IPS-20b (cell line): ENCODE measurements at regions not wholly inside any gene's neighbourhood (a gene's known extent, or its start where the extent isn't known, plus 50 kb on each side); places are given as distances from the start of the nearest gene placed in this dataset.

Experiments used
- H3K27ac ChIP-seq: one replicate; pipeline ENCODE4 v1.5.1; 2013; ENCODE audit warnings: low read length
- H3K27me3 ChIP-seq: 2 replicates; pipeline ENCODE4 v1.6.1; 2013; ENCODE audit warnings: mild to moderate bottlenecking, low read length, inconsistent platforms; ENCODE audit not compliant: insufficient read depth
- H3K36me3 ChIP-seq: 2 replicates; pipeline ENCODE4 v1.6.1; 2013; ENCODE audit warnings: low read depth, mild to moderate bottlenecking, inconsistent platforms, low read length, moderate library complexity; ENCODE audit not compliant: insufficient read depth
- H3K4me1 ChIP-seq: 2 replicates; pipeline ENCODE4 v1.6.1; 2013; ENCODE audit warnings: mild to moderate bottlenecking, control low read depth, inconsistent platforms, low read length, moderate library complexity; ENCODE audit not compliant: insufficient read depth
- H3K4me3 ChIP-seq: 2 replicates; pipeline ENCODE4 v1.5.1; 2013; ENCODE audit warnings: mild to moderate bottlenecking, low read length, inconsistent platforms
- H3K9ac ChIP-seq: 2 replicates; pipeline ENCODE4 v1.6.1; 2013; ENCODE audit warnings: low read depth, mild to moderate bottlenecking, inconsistent platforms, low read length, moderate library complexity
- H3K9me3 ChIP-seq: 2 replicates; pipeline ENCODE4 v1.6.1; 2013; ENCODE audit warnings: mild to moderate bottlenecking, low read depth, low read length, inconsistent platforms; ENCODE audit not compliant: insufficient read depth

- no peaks in the 10 kb centered on the region for H3K36me3 ChIP-seq
- no peaks in the 10 kb centered on the region for H3K9me3 ChIP-seq
- H3K27me3 ChIP-seq = no peaks in the 10 kb centered on the region
These were observed 687.5 kb downstream of the SORCS3 start for GRCh38 chr10:105328503-105329133.

More at GRCh38 chr10:105328503-105329133, 687.5 kb downstream of the SORCS3 start:
- no peak overlapping the region for H3K4me3 ChIP-seq
- no peaks in the 10 kb centered on the region for H3K4me1 ChIP-seq
- H3K9ac ChIP-seq = no peak overlapping the region
- H3K27ac ChIP-seq = no peak overlapping the region
